HG03571 (cell line): ENCODE measurements at regions not wholly inside any gene's neighbourhood (a gene's known extent, or its start where the extent isn't known, plus 50 kb on each side); places are given as distances from the start of the nearest gene placed in this dataset.
"Not testable (repeated sequence)": the region's sequence is repeated elsewhere in the genome, so short reads cannot be mapped to it uniquely, and the experiment has no call there.

Source experiments
- ATAC-seq: cut with Tn5 transposase; IDR thresholded peaks from one replicate; pipeline ENCODE4 v1.9.1; 2021; ENCODE audit not compliant: unreplicated experiment

DNA sequence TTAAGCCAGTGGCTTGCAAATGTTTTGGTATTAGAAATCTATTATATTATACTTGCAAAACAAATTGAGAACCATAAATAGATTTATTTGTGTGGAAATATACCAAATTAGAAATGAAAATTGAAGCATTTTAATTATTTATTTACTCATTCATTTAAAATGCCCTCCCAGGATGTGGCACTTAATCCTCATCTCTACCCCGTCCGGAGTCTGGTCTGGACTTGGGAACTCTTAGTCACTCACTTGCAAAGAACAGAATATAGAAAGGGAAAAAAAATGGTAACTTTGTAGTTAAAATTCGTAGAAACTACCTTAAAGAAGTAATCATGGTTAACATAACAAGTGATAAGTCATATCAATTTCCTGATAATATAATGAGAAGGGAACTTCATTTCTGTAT lies 775.9 kb upstream of the INTU start:
- ATAC-seq, result no peak

DNA sequence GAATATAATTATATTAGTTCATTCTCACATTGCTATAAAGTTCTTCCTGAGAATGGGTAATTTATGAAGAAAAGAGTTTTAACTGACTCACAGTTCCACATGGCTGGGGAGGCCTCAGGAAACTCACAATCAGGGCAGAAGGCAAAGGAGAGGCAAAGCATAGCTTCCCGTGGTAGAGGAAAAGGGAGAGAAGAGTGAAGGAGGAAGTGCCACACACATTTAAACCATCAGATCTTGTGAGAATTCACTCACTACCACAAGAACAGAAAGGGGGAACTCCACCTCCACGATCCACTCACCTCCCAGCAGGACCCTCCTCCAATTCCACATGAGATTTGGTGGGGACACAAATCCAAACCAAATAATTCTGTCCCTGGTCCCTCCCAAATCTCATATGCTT lies 773.4 kb upstream of the INTU start:
- ATAC-seq, result no peak

DNA sequence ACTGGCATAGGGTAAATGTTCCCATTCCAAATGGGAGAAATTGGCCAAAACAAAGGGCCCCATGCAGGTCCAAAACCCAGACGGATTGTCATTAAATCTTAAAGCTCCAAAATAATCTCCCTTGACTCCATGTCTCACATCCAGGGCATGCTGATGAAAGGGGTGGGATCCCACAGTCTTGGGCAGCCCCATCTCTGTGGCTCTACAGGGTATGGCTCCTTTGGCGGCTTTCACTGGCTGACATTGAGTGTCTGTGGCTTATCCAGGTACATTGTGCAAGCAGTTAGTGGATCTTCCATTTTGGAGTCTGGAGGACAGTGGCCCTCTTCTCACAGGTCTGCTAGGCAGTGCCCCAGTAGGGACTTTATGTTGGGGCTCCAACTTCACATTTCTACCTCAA lies 772.9 kb upstream of the INTU start:
- no peak for ATAC-seq

DNA sequence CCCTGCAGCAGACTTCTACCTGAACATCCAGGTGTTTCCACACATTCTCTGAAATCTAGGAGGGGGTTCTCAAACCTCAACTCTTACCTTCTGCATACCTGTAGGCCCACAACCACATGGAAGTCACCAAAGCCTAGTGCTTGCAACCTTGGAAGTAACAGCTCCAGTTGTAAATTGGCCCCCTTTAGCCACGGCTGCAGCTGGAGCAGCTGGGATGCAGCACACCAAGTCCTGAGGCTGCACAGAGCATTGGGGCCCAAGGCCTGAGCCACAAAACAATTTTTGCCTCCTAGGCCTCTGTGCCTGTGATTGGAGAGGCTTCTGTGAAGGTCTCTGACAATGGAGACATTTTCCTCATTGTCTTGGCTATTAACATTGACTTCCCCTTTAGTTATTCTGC lies 772.4 kb upstream of the INTU start:
- no peak for ATAC-seq

DNA sequence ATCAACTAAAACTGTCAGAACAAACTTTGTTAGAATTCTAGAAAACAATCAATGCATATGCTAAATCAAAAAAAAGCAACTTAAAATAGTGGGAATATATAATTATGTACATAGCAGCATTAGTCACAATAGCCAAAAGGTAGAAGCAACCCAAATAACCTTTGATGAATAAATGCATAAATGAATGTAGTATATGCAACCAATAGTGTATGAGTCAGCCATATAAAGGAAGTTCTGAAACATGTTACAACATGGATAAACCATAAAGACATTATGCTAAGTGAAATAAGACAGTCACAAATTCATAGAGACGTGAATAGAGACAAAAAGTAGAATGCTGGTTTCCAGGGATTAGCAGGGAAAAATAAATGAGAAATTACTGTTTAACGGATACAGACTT lies 762.8 kb upstream of the INTU start:
- ATAC-seq, result no peak

DNA sequence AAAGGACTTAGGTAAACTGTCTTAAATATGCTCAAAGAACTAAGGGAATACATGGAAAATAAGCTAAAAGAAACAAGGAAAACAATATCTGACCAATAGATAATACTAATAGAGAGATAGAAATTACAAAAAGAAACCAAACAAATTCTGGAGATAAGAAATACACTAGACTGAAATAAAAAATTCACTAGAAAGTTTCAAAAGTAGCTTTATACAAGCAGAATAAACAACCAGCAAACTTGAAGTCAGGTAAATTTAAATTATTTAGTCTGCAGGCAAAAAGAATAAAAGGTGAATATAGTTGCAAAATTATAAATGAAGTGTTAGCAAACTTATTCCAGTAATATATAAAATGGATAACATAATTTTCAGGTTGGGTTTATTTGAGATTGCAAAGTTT lies 760.9 kb upstream of the INTU start:
- ATAC-seq, result no peak

DNA sequence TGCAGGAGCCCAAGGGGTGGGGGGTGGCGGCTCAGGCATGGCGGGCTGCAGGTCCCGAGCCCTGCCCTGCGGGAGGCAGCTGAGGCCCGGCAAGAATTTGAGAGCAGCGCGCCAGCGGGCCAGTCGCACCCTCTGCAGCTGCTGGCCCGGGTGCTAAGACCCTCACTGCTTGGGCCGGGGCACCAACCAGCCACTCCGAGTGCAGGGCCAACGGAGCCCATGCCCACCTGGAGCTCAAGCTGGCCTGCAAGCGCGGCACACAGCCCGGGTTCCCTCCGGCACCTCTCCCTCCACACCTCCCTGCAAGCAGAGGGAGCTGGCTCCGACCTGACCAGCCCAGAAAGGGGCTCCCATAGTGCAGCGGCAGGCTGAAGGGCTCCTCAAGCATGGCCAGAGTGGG lies 758.2 kb upstream of the INTU start:
- ATAC-seq, result no peak

DNA sequence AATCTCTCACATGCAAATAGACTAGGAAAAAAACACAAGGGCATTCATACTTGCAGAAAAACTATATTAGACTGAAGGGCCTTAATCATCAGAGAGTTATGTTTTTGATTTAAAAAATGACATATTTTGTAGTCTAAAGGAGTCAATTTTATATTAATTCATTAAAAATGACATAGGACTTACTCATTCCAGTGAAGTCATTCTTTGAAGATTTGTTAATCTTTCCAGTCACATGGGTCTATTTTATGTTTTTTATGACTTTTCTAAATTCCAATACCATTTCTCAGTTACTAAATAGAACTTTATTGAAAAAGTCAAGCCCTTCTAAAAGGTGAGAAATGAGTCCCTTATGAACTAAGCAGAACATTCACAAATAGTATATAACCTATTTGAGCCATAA lies 743.8 kb upstream of the INTU start:
- no peak for ATAC-seq

DNA sequence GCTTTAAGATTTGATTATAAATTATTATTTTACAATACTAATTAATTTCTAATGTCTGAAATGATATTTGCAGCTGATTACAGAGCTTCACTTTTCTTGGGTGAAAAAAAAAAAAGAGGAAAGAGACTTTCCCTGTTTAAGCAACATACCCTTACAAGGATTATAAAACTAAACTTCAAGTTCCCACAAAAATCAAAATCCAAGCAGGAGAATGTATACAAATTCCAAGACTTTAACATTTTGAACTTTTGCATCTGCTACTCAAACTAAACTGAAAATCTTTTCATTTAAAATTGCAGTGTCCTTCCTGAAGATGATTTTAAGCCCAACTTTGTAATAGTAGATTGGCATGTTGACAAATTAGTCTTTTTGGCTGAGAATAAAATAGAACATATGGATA lies 742.4 kb upstream of the INTU start:
- ATAC-seq, result no peak

DNA sequence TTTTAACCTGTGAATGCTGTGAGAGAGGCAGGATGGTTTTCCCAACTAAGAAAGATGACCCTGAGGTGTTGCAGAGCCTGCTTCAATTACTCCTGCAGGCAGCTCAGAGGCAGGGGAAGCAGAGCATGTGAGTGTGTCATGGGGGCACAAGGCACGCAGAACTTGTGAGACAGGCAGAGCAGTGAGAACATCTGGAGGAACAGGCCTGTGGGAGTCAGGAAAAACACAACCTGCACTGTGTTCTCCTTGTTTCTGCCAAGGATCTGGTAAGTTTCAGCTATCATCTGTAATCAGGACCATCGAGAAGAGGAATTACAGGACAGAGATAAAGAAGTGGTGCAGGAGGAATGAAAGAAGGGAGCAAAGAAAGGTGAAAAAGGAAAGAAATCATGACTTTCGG lies 741.8 kb upstream of the INTU start:
- no peak for ATAC-seq

DNA sequence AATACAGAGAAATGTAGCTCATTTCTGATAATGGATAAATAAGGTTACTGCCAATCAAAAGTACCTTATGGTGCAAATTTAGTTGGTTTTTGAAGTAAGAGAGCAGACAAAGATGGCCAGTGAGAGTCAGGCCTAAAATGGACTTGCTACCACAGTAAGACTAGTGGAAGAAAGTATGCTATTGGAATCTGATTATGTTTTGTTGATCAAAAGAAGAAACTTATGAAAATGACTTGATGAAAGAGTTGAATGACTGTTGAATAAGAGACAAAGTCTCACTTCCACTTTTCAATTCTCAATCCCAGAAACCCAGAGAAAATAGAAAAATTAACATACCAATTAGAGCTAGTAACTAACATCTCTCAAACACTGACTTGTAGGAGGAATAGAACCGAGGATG lies 737.8 kb upstream of the INTU start:
- ATAC-seq, result no peak

DNA sequence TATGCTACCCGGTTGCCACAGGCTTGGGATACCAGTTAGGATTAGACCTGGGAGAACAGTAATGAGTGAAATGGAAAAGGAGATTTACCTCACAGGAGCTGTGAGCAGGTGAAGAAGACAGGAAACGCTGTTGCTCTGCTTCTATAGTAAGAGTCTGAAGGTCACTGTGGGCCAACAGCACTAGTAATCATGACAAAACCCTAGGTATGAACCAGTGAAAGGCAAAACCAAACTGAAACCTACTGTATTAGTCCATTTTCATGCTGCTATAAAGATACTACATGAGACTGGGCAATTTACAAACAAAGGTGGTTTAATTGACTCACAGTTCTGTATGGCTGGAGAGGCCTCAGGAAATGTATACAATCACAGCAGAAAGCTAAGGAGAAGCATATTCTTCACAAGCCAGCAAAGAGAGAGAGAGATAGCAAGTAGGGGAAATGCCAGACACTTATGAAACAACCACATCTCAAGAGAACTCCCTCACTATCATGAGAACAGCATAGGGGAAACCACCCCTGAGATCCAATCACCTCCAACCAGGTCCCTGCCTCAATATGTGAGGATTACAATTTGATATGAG lies 736.7 kb upstream of the INTU start:
- ATAC-seq, result no peak

DNA sequence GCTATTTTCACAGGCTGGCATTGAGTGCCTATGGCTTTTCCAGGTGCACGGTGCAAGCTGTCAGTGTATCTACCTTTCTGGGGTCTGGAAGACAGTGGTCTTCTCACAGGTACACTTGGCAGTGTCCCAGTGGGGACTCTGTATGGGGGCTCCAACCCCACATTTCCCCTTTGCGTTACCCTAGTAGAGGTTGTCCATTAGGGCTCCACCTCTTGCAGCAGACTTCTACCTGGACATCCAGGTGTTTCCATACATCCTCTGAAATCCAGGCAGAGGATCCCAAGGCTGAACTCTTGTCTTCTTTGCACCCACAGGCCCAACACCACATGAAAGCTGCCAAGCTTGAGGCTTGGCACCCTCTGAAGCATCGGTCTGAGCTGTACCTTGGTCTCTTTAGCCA lies 735.7 kb upstream of the INTU start:
- no peak for ATAC-seq

DNA sequence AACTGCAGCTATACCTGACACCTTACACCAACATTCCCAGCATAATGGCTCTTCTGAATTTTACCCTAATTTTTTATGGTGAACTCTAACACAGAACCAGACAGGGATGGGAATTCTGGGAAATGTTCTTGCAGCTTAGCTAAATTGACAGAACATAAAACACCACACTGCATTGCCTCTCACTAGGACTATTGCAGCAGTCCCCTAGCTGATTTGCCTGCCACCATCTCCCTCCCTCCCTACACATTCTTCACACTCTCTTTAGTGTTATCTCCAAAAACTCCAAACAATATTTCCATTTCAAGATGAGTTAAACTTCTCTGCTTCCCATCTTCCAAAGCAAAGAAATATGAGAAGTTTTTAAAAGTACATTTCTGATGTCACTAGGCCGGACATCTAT lies 733.9 kb upstream of the INTU start:
- ATAC-seq, result no peak

DNA sequence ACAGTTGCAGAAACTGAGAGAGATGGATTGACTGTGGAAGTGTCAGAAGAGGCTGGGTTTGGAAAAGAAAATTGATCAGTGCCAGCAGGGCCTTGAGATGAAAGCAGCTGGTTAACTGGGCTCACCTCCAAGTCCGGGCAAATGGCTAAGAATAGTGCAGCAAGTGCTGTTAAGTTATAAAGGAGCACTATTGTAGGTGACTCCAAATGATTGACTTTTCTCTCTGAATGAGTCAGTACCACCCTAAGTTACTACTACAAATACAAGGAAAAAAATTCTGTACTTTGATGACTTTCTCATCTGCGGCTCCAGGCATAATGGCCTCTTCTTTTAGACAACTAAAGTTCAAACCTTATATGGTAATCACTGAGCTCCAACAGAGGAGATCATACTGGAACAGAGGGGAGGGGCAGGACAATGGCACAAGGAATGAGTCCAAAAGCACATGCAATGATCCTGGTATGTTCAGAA lies 733.4 kb upstream of the INTU start:
- no peak for ATAC-seq

DNA sequence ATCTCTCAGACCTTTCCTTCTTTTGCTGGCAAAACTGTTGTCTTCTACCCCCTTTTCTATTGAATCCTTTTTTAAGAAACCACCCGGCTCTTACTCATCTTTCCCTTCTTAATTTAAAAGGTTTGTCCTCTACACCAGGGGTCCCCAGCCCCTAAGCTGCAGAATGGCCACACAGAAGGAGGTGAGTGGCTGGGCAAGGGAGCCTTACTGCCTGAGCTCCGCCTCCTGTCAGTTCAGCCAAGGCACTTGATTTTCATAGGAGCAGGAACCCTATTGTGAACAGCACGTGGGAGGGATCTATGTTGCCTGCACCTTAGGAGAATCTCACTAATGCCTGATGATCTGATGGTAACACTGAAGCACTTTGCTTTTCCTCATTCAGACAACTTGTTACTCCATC lies 726.3 kb upstream of the INTU start:
- ATAC-seq, result no peak

DNA sequence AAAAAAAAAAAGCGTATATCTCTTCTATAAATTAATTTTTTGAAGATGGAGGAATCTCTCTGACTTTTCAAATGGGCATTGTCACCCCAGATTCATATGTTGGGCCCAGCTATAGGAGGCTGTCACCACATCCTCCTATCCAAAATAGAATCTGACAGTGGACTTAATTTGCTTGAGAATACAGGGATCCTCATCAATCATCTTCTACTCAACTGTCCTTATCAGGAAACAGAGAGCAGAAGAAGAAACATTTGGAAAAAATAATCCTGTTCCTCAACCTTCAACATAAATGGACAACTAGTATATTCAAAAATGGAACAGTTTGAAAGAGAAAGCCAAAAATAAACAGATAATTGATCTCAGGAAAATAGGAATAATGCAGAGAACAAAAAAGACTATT lies 725.4 kb upstream of the INTU start:
- ATAC-seq, result no peak

DNA sequence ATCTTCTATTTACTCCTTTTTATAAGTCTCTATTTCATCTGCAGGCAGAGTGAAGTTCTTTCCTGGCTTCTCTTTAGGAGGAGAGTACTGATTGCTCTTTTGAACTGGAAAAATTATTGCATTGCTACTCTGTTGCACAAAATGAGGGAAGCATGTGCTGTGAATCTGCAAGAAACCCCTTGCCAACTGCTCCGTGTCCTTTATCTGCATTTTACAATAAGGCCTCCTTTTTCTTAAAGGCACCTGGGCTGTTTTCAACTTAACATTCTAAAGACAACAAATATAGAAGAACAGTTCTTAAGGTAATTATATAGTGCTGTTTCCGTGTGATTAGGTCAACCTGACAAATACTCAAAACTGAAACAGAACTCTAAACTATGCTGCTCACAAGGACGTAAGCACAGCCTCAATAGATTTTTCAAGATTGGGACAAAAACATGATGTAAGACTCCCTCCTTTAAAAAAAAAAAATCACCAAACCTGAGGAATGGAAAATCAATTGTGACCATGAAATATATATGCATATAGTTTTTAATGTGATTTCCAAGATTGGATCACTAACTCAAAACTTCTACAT lies 716.6 kb upstream of the INTU start:
- no peak for ATAC-seq

DNA sequence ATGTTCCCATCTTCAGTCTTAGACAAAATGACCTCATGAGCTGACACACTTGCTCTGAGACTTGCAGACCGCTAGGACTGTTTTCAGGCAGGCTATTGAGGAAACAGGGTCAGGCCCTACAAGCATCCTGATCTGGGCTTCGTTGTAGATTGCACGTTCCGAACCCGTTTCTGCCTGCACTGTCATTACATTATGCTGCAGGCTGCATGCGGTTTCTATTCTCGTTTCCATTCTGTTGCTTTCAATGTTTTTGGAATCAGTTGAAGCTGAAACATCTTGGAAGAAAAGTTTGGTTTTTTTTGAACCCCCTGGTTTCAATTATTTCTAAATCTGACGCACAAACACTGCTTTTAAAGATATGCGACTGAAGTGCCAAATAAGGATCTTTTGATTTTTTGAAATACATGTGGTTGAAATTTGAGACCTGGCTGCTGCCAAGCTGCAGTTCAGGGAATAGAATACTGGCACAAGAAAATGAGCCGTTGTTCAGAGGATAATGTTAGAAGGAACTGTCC lies 716.1 kb upstream of the INTU start:
- no peak for ATAC-seq

DNA sequence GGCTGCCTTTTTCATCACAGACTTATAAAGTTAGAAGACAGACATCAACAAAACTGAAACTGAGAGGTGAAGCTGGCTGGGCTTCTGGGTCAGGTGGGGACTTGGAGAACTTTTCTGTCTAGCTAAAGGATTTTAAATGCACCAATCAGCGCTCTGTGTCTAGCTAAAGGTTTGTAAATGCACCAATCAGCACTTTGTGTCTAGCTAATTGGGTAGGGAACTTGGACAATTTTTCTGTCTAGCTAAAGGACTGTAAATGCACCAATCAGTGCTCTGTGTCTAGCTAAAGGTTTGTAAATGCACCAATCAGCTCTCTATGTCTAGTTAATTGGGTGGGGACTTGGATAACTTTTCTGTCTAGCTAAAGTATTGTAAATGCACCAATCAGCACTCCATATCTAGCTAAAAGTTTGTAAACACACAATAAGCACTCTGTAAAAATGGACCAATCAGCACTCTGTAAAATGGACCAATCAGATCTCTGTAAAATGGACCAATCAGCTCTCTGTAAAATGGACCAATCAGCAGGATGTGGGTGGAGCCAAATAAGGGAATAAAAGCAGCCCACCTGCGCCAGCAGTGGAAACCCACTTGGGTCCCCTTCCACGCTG lies 710.3 kb upstream of the INTU start:
- not testable (repeated sequence) for ATAC-seq

DNA sequence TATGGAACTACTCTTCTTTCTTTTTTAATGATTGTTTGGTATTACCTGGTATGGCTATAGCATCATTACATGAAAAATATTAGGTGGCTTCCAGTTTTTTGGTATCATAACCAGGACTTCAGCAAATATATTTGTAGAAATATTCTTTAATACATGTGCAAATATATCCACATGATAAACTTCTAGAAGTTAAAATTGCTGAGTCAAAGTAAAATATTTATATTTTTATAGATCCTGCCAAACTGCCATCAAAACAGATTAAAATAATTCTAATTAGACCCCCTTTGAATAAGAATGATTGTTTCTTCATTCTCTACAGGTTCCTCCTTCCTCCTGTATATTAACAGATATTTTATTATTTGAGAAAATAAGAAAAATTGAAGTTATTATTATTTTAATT lies 708.5 kb upstream of the INTU start:
- no peak for ATAC-seq

DNA sequence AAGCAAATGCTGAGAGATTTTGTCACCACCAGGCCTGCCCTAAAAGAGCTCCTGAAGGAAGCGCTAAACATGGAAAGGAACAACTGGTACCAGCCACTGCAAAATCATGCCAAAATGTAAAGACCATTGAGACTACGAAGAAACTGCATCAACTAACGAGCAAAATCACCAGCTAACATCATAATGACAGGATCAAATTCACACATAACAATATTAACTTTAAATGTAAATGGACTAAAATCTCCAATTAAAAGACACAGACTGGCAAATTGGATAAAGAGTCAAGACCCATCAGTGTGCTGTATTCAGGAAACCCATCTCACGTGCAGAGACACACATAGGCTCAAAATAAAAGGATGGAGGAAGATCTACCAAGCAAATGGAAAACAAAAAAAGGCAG lies 702.7 kb upstream of the INTU start:
- ATAC-seq, result not testable (repeated sequence)

DNA sequence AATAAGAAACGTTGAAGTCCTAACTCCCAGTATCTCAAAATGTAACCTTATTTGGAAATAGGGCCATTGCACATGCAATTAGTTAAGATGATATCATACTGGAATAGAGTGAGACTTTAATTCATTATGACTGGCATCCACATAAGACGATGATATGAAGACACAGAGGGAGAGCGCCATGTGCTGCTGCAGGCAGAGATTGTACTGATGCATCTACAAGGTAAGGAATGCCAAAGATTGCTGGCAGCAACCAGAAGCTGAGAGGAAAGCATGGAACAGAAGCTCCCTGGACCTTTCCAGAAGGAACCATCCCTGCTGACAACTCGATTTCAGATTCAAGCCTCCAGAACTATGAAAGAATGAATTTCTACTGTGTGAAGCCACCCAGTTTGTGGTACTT lies 697.0 kb upstream of the INTU start:
- no peak for ATAC-seq
